Testis (tissue), 2 donors: ENCODE measurements at regions not wholly inside any gene's neighbourhood (a gene's known extent, or its start where the extent isn't known, plus 50 kb on each side); places are given as distances from the start of the nearest gene placed in this dataset.

Source experiments
- DNase-seq: peaks from one replicate; pipeline ENCODE4 v3.0.0-alpha.2; 2019
- H3K27ac ChIP-seq, 2 donors: fragments of 200-600 bp; sonication (generic); one replicate each; pipeline ENCODE4 v1.5.1; 2019
- H3K27me3 ChIP-seq: fragments of 200-600 bp; sonication (generic); one replicate; pipeline ENCODE4 v1.5.1; 2019
- H3K36me3 ChIP-seq: fragments of 200-600 bp; sonication (generic); one replicate; pipeline ENCODE4 v1.5.1; 2017; ENCODE audit warnings: low read depth; ENCODE audit errors: missing control alignments
- H3K4me1 ChIP-seq: fragments of 200-600 bp; sonication (generic); one replicate; pipeline ENCODE4 v1.5.1; 2019
- H3K4me3 ChIP-seq, 2 donors: fragments of 200-600 bp; sonication (generic); one replicate each; pipeline ENCODE4 v1.5.1; 2017 to 2019
- H3K9me3 ChIP-seq: fragments of 200-600 bp; sonication (generic); one replicate; pipeline ENCODE4 v1.5.1; 2017
- CTCF ChIP-seq, 3 experiments: fragments of 450-650 bp in 2 of 3; fragments of 200-600 bp in 1 of 3; sonication (generic) in 1 of 3; IDR thresholded peaks; one replicate each; pipeline ENCODE4 v1.5.1; 2016 to 2019; ENCODE audit warnings: antibody characterized with exemption in 3 of 3, mild to moderate bottlenecking in 2 of 3, moderate library complexity in 1 of 3
- POLR2A ChIP-seq: fragments of 450-650 bp; IDR thresholded peaks from one replicate; pipeline ENCODE4 v1.6.1; 2017; ENCODE audit warnings: antibody characterized with exemption, mild to moderate bottlenecking, moderate library complexity
- WGBS, 2 donors: methylation state at CpG; one replicate each; pipeline ENCODE4 v1.1.5; 2018; 5-methylcytosine and 5-hydroxymethylcytosine counted together
- intact Hi-C: fragments of 100-400 bp; cut with DNase I; formaldehyde crosslinking; loops from one replicate; pipeline ENCODE4 v1.15.1; 2023; ENCODE audit warnings: low total_unique reads

GRCh38 chr2:18668221-18668620 is 78.9 kb upstream of the NT5C1B start:
- WGBS, 2 donors = 76% methylated on average over 2 of the region's 2 CpGs
- Histone ChIP-seq H3K36me3 (no peaks in the 10 kb centered on the region), H3K27ac (no peak overlapping the region), H3K4me1 (no peaks in the 10 kb centered on the region), H3K27me3 (no peaks in the 10 kb centered on the region), H3K4me3 (no peak overlapping the region), H3K9me3 (no peaks in the 10 kb centered on the region)
- DNase-seq = no peak
- intact Hi-C loops = no loop called here
- TF ChIP-seq CTCF (IDR thresholded peaks at IDR 0.05) (no peak), POLR2A (no peak)

DNA sequence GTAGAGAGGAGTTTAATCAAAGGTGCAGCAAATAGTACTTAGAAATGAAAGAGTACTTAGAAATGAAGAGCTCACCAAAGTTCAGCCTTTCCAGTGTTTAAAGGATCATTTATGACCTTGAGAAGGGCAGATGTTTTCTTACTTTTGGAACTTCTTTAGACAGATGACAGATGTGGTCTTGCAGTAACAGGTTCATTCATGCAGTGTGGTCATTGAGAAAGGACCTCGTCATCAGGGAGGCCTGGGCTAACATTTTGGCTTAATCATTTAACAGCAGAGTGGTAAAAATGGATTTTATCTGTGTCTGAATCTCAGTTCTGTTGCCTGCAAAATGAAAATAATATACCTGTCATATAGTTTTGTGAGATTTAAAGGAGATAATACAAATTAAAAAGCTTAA is 75.1 kb upstream of the NT5C1B start:
- H3K9me3 ChIP-seq = no peaks in the 10 kb centered on the region
- no peaks in the 10 kb centered on the region for H3K36me3 ChIP-seq
- TF ChIP-seq POLR2A = no peak
- TF ChIP-seq CTCF (IDR thresholded peaks at IDR 0.05) = no peak
- H3K4me3 ChIP-seq = no peak overlapping the region
- DNase-seq = no peak
- 74 to 91% methylated on average over 1 of the region's 1 CpG for WGBS, 2 donors
- intact Hi-C loops = no loop called here
- no peak overlapping the region for H3K27ac ChIP-seq
- no peaks in the 10 kb centered on the region for H3K4me1 ChIP-seq
- no peaks in the 10 kb centered on the region for H3K27me3 ChIP-seq

DNA sequence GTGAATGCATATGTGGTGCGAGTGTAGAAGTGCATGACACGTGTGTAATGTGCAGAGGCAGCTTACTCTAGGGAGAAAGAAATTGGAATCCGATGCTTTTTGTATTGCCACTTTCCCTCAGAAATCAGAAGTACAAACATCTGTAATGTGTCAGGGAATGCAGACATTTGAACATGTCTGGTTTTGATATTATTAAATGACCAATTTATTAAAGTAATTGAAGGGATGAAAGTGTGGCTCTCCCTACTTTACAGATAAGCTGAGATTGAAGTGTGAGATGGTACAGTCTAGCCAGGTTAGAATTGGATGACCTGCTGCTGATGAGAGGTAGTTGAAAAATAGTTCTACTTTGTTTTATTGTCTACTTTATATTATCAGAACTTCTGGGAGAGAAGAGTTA is 74.5 kb upstream of the NT5C1B start:
- H3K36me3 ChIP-seq = no peaks in the 10 kb centered on the region
- H3K27me3 ChIP-seq = no peaks in the 10 kb centered on the region
- TF ChIP-seq POLR2A (no peak), CTCF (IDR thresholded peaks at IDR 0.05) (no peak)
- intact Hi-C loops = no loop called here
- H3K27ac ChIP-seq = no peak overlapping the region
- no peaks in the 10 kb centered on the region for H3K9me3 ChIP-seq
- no peak for DNase-seq
- no peaks in the 10 kb centered on the region for H3K4me1 ChIP-seq
- no peak overlapping the region for H3K4me3 ChIP-seq
- 84 to 93% methylated on average over 3 of the region's 3 CpGs for WGBS, 2 donors

DNA sequence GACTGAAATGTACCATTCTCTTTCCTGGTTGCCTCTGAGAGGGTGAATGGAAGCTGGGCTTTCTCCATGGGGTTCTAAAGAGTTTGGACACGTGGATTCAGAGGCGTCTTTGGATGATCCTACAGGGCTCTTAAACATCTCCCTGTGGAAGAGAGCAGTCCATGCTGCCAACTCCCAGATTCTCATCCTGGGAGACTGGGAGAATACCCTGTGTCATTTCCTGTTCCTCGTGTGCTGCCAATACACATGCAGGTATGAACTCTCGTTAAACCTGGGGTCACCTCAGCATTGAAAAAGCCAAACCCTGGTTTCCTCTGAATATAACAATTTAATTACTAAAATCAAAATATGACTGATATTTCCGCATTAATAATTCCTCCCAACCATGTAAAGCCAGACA is 73.3 kb upstream of the NT5C1B start:
- no peaks in the 10 kb centered on the region for H3K27me3 ChIP-seq
- DNase-seq = no peak
- H3K9me3 ChIP-seq = no peaks in the 10 kb centered on the region
- intact Hi-C loops = no loop called here
- no peaks in the 10 kb centered on the region for H3K4me1 ChIP-seq
- no peak overlapping the region for H3K27ac ChIP-seq
- WGBS, 2 donors = 80 to 92% methylated on average over 5 of the region's 5 CpGs
- H3K36me3 ChIP-seq = no peaks in the 10 kb centered on the region
- TF ChIP-seq CTCF (IDR thresholded peaks at IDR 0.05) = no peak
- TF ChIP-seq POLR2A = no peak
- H3K4me3 ChIP-seq = no peak overlapping the region

GRCh38 chr2:18659915-18660314 is 70.5 kb upstream of the NT5C1B start:
- TF ChIP-seq POLR2A (no peak), CTCF (IDR thresholded peaks at IDR 0.05) (no peak)
- H3K4me3 ChIP-seq = no peak overlapping the region
- 82 to 94% methylated on average over 1 of the region's 1 CpG for WGBS, 2 donors
- intact Hi-C loops = no loop called here
- H3K27ac ChIP-seq = no peak overlapping the region
- no peaks in the 10 kb centered on the region for H3K27me3 ChIP-seq
- no peak for DNase-seq
- no peaks in the 10 kb centered on the region for H3K9me3 ChIP-seq
- H3K4me1 ChIP-seq = no peaks in the 10 kb centered on the region
- no peaks in the 10 kb centered on the region for H3K36me3 ChIP-seq
